WTC11 (cell line): ENCODE measurements at regions not wholly inside any gene's neighbourhood (a gene's known extent, or its start where the extent isn't known, plus 50 kb on each side); places are given as distances from the start of the nearest gene placed in this dataset.

Experiments
- ATAC-seq: fragments of 200-7000 bp; cut with Tn5 transposase; 2 replicates; pipeline ENCODE4 v1.10.0; 2021; ENCODE audit warnings: mild to moderate bottlenecking, moderate library complexity
- CTCF ChIA-PET: fragments of 300-600 bp; sonication (Branson Sonifier 250); formaldehyde crosslinking; loops from one replicate; lab custom pipeline; 2021; ENCODE audit warnings: antibody characterized with exemption; lab: Charles Lee
- POLR2A ChIA-PET: fragments of 350-600 bp; sonication (Branson Sonifier 250); formaldehyde crosslinking; loops from one replicate; lab custom pipeline; 2021; ENCODE audit warnings: antibody characterized with exemption; lab: Charles Lee
- DNase-seq: peaks from one replicate; pipeline ENCODE4 v3.0.0; 2021; ENCODE audit warnings: low spot score
- H3K27ac Mint-ChIP-seq: 2 replicates; pipeline ENCODE4 v1.8.0; 2021; ENCODE audit warnings: mixed read lengths
- H3K27me3 Mint-ChIP-seq: 2 replicates; pipeline ENCODE4 v1.8.0; 2021; ENCODE audit warnings: low read depth, mild to moderate bottlenecking, moderate library complexity, mixed read lengths
- H3K36me3 Mint-ChIP-seq: 2 replicates; pipeline ENCODE4 v1.8.0; 2021; ENCODE audit warnings: mixed read lengths
- H3K4me1 Mint-ChIP-seq: 2 replicates; pipeline ENCODE4 v1.8.0; 2022; ENCODE audit warnings: mixed read lengths
- H3K4me3 Mint-ChIP-seq: 2 replicates; pipeline ENCODE4 v1.8.0; 2021; ENCODE audit warnings: mild to moderate bottlenecking, moderate library complexity, mixed read lengths
- H3K9me3 Mint-ChIP-seq: 2 replicates; pipeline ENCODE4 v1.8.0; 2021; ENCODE audit warnings: mixed read lengths
- ATF1 ChIP-seq: sonication (generic); formaldehyde crosslinking; IDR thresholded peaks from 2 replicates; pipeline ENCODE4 v1.8.1; 2023; ENCODE audit warnings: mild to moderate bottlenecking, moderate library complexity, missing genetic modification reagents
- CREB1 ChIP-seq: sonication (generic); formaldehyde crosslinking; IDR thresholded peaks from 2 replicates; pipeline ENCODE4 v1.8.0; 2023; ENCODE audit warnings: mild to moderate bottlenecking, missing genetic modification reagents
- ELF4 ChIP-seq: sonication (generic); formaldehyde crosslinking; IDR thresholded peaks from 2 replicates; pipeline ENCODE4 v1.8.1; 2022; ENCODE audit warnings: low read depth, mild to moderate bottlenecking, moderate library complexity, missing genetic modification reagents
- EMX1 ChIP-seq: fragments of 250-450 bp; sonication (Bioruptor Pico); IDR thresholded peaks from 2 replicates; pipeline ENCODE4 v1.8.0; 2021; ENCODE audit warnings: mild to moderate bottlenecking
- GABPB1 ChIP-seq: sonication (generic); formaldehyde crosslinking; IDR thresholded peaks from 2 replicates; pipeline ENCODE4 v1.8.1; 2023; ENCODE audit warnings: mild to moderate bottlenecking, missing genetic modification reagents
- GRHL2 ChIP-seq: fragments of 250-450 bp; sonication (Bioruptor Pico); IDR thresholded peaks from 2 replicates; pipeline ENCODE4 v1.8.0; 2022; ENCODE audit warnings: mild to moderate bottlenecking, moderate library complexity; ENCODE audit not compliant: insufficient replicate concordance, severe bottlenecking
- GTF2I ChIP-seq: fragments of 250-450 bp; sonication (Bioruptor Pico); conservative IDR thresholded peaks from 2 replicates; pipeline ENCODE4 v1.4.0; 2021; ENCODE audit warnings: mild to moderate bottlenecking
- IRF2 ChIP-seq: sonication (generic); formaldehyde crosslinking; IDR thresholded peaks from 2 replicates; pipeline ENCODE4 v1.8.0; 2022; ENCODE audit warnings: low read depth, missing genetic modification reagents, borderline replicate concordance
- JAZF1 ChIP-seq: fragments of 250-450 bp; sonication (Bioruptor Pico); IDR thresholded peaks from 2 replicates; pipeline ENCODE4 v1.9.0; 2021; ENCODE audit warnings: moderate library complexity, mild to moderate bottlenecking, inconsistent platforms
- MYBL2 ChIP-seq: sonication (generic); formaldehyde crosslinking; IDR thresholded peaks from 2 replicates; pipeline ENCODE4 v1.8.1; 2023; ENCODE audit warnings: mild to moderate bottlenecking, moderate library complexity, missing genetic modification reagents
- NR3C1 ChIP-seq: sonication (generic); formaldehyde crosslinking; conservative IDR thresholded peaks from 2 replicates; pipeline ENCODE4 v1.8.1; 2023; ENCODE audit warnings: low read depth, mild to moderate bottlenecking, missing genetic modification reagents
- OVOL2 ChIP-seq: fragments of 250-450 bp; sonication (Bioruptor Pico); IDR thresholded peaks from 2 replicates; pipeline ENCODE4 v1.9.0; 2021; ENCODE audit warnings: mild to moderate bottlenecking, borderline replicate concordance
- ZNF416 ChIP-seq: fragments of 250-450 bp; sonication (Bioruptor Pico); IDR thresholded peaks from 2 replicates; pipeline ENCODE4 v1.9.0; 2021; ENCODE audit warnings: mild to moderate bottlenecking, inconsistent platforms
- TF ChIP-seq, protein P1 (sequence below): sonication (generic); formaldehyde crosslinking; IDR thresholded peaks from 2 replicates; pipeline ENCODE4 v1.8.1; 2022; ENCODE audit warnings: low read depth, mild to moderate bottlenecking, moderate library complexity, missing genetic modification reagents, borderline replicate concordance
- TF ChIP-seq, protein P2 (sequence below): sonication (generic); formaldehyde crosslinking; IDR thresholded peaks from 2 replicates; pipeline ENCODE4 v1.8.0; 2023; ENCODE audit warnings: missing genetic modification reagents, mild to moderate bottlenecking, borderline replicate concordance
- TF ChIP-seq, protein P3 (sequence below): sonication (generic); formaldehyde crosslinking; IDR thresholded peaks from 2 replicates; pipeline ENCODE4 v1.8.1; 2023; ENCODE audit warnings: mild to moderate bottlenecking, missing genetic modification reagents
- TF ChIP-seq, protein P4 (sequence below): sonication (generic); formaldehyde crosslinking; IDR thresholded peaks from 2 replicates; pipeline ENCODE4 v1.8.1; 2023; ENCODE audit warnings: mild to moderate bottlenecking, missing genetic modification reagents, moderate library complexity
- TF ChIP-seq, protein P5 (sequence below): fragments of 250-450 bp; sonication (Bioruptor Pico); IDR thresholded peaks from 2 replicates; pipeline ENCODE4 v1.9.0; 2021; ENCODE audit warnings: mild to moderate bottlenecking

DNA sequence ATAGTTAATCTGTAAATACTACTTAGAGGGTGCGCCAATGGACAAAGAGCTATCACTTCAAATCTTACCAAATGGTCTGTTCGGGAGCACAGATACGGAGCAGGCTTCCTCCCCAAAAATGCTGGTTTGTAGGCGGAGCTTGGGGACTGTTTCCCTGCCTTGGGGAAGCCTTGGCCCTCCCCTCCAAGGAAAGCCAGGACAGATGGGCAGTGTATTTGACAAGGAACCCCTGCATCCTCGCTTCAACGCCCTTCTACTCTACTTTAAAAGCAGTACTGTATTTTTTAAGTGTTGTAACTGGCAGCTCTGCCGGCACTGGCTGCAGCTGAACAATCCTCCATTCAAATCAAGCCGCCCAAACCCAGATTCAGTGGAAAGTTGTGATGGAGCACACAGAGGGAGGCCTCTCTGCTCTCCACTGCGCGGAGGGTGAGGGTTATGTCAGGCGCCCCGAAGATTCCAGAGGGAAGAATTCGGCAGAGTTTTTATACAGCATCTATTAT is 83.1 kb upstream of the FNDC3B start:
- Mint-ChIP-seq H3K4me3 (no peak overlapping the region), H3K27me3 (no peaks in the 10 kb centered on the region), H3K9me3 (no peaks in the 10 kb centered on the region), H3K36me3 (no peaks in the 10 kb centered on the region), H3K27ac (no peak overlapping the region), H3K4me1 (peaks cover 49% of the 10 kb centered on the region)
- DNase-seq (no peak), ATAC-seq (no peak)
- ChIA-PET CTCF (no interaction called here), POLR2A (no interaction called here)
- TF ChIP-seq, protein P1, sequence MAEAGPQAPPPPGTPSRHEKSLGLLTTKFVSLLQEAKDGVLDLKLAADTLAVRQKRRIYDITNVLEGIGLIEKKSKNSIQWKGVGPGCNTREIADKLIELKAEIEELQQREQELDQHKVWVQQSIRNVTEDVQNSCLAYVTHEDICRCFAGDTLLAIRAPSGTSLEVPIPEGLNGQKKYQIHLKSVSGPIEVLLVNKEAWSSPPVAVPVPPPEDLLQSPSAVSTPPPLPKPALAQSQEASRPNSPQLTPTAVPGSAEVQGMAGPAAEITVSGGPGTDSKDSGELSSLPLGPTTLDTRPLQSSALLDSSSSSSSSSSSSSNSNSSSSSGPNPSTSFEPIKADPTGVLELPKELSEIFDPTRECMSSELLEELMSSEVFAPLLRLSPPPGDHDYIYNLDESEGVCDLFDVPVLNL, result no peak
- TF ChIP-seq, protein P2, sequence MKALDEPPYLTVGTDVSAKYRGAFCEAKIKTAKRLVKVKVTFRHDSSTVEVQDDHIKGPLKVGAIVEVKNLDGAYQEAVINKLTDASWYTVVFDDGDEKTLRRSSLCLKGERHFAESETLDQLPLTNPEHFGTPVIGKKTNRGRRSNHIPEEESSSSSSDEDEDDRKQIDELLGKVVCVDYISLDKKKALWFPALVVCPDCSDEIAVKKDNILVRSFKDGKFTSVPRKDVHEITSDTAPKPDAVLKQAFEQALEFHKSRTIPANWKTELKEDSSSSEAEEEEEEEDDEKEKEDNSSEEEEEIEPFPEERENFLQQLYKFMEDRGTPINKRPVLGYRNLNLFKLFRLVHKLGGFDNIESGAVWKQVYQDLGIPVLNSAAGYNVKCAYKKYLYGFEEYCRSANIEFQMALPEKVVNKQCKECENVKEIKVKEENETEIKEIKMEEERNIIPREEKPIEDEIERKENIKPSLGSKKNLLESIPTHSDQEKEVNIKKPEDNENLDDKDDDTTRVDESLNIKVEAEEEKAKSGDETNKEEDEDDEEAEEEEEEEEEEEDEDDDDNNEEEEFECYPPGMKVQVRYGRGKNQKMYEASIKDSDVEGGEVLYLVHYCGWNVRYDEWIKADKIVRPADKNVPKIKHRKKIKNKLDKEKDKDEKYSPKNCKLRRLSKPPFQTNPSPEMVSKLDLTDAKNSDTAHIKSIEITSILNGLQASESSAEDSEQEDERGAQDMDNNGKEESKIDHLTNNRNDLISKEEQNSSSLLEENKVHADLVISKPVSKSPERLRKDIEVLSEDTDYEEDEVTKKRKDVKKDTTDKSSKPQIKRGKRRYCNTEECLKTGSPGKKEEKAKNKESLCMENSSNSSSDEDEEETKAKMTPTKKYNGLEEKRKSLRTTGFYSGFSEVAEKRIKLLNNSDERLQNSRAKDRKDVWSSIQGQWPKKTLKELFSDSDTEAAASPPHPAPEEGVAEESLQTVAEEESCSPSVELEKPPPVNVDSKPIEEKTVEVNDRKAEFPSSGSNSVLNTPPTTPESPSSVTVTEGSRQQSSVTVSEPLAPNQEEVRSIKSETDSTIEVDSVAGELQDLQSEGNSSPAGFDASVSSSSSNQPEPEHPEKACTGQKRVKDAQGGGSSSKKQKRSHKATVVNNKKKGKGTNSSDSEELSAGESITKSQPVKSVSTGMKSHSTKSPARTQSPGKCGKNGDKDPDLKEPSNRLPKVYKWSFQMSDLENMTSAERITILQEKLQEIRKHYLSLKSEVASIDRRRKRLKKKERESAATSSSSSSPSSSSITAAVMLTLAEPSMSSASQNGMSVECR (CRISPR knock-in tag), result no peak
- no peak for TF ChIP-seq IRF2 (CRISPR knock-in tag)
- TF ChIP-seq OVOL2, result no peak

DNA sequence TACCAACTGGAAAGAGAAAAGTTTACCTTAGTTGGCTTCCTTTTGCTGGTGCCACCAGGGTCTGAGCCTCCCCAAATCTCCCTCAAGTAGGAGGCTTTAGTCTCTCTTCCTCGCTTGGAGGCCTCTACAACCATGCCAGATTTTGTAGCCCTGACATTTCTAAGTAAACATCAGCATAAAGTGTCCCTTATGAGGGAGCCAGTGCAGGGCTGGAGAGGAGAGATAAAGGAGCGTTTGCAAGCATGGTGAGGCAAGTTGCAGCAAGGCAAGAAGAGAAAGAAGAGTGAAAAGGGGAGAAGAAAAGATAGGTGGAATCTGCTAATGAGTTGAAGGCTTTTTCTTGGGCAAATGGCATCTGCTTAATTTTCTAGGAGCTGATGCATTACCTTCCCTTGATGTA is 82.7 kb upstream of the FNDC3B start:
- H3K4me1 Mint-ChIP-seq, result peaks cover 45% of the 10 kb centered on the region
- no peak overlapping the region for H3K27ac Mint-ChIP-seq
- no peaks in the 10 kb centered on the region for H3K27me3 Mint-ChIP-seq
- no peak overlapping the region for H3K4me3 Mint-ChIP-seq
- POLR2A ChIA-PET, result no interaction called here
- ATAC-seq, result no peak
- no peak for TF ChIP-seq MYBL2 (CRISPR knock-in tag)
- no peak for TF ChIP-seq GRHL2
- TF ChIP-seq ELF4 (CRISPR knock-in tag), result no peak
- no peaks in the 10 kb centered on the region for H3K36me3 Mint-ChIP-seq
- CTCF ChIA-PET, result no interaction called here
- DNase-seq, result no peak
- H3K9me3 Mint-ChIP-seq, result no peaks in the 10 kb centered on the region

DNA sequence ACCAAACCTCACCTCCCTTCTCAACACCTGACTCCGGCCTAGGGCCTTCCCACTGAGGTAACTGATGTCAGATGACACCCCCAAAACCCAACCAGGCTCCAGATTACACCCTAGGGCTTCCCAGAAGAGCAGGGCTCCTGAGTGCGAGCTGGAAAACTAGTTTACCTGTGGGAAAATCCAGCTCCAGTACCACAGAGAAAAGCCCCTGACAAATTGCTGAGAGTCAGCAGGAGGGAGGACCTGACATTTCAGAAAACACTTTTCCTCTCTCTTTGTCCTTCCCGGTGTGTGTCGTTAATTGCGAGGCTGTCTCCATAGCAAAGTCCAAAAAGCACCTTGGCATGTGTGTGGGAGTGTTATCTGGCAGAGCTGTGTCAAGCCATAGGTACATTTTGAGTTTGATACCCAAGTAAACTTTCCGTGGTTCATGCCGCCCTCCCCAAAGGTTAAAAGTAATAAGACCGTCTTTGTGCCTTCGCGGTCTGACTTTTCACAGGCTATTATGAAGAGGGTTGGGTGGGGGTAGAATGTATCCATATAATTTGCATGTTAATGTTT is 79.8 kb upstream of the FNDC3B start:
- Mint-ChIP-seq H3K4me3 (no peak overlapping the region), H3K27ac (no peak overlapping the region), H3K4me1 (peaks cover 34% of the 10 kb centered on the region), H3K9me3 (no peaks in the 10 kb centered on the region), H3K36me3 (no peaks in the 10 kb centered on the region), H3K27me3 (no peaks in the 10 kb centered on the region)
- peak; percentile 42 for ATAC-seq
- POLR2A ChIA-PET, result interaction anchor here (0.5 kb wide), 2 partner anchors 11 to 21 kb away, joined by 4 to 7 read pairs; no protein-coding TSS in a partner anchor
- CTCF ChIA-PET, result interaction anchor here (0.5 kb wide), 1 partner anchor 374 kb away, joined by 3 read pairs; no protein-coding TSS in a partner anchor
- no peak for DNase-seq
- TF ChIP-seq GTF2I (CRISPR knock-in tag), result no peak
- TF ChIP-seq CREB1, result no peak
- TF ChIP-seq, protein P2 (CRISPR knock-in tag), result no peak
- TF ChIP-seq NR3C1 (CRISPR knock-in tag), result no peak
- TF ChIP-seq, protein P3, sequence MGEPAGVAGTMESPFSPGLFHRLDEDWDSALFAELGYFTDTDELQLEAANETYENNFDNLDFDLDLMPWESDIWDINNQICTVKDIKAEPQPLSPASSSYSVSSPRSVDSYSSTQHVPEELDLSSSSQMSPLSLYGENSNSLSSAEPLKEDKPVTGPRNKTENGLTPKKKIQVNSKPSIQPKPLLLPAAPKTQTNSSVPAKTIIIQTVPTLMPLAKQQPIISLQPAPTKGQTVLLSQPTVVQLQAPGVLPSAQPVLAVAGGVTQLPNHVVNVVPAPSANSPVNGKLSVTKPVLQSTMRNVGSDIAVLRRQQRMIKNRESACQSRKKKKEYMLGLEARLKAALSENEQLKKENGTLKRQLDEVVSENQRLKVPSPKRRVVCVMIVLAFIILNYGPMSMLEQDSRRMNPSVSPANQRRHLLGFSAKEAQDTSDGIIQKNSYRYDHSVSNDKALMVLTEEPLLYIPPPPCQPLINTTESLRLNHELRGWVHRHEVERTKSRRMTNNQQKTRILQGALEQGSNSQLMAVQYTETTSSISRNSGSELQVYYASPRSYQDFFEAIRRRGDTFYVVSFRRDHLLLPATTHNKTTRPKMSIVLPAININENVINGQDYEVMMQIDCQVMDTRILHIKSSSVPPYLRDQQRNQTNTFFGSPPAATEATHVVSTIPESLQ (CRISPR knock-in tag), result no peak
- TF ChIP-seq JAZF1 (CRISPR knock-in tag), result no peak
- TF ChIP-seq GABPB1 (CRISPR knock-in tag), result no peak
- TF ChIP-seq, protein P4, sequence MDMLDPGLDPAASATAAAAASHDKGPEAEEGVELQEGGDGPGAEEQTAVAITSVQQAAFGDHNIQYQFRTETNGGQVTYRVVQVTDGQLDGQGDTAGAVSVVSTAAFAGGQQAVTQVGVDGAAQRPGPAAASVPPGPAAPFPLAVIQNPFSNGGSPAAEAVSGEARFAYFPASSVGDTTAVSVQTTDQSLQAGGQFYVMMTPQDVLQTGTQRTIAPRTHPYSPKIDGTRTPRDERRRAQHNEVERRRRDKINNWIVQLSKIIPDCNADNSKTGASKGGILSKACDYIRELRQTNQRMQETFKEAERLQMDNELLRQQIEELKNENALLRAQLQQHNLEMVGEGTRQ (CRISPR knock-in tag), result no peak
- TF ChIP-seq, protein P5, sequence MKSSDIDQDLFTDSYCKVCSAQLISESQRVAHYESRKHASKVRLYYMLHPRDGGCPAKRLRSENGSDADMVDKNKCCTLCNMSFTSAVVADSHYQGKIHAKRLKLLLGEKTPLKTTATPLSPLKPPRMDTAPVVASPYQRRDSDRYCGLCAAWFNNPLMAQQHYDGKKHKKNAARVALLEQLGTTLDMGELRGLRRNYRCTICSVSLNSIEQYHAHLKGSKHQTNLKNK, result no peak
- no peak for TF ChIP-seq EMX1 (CRISPR knock-in tag)
- TF ChIP-seq ZNF416, result no peak
- no peak for TF ChIP-seq ATF1 (CRISPR knock-in tag)
